GM19467 (cell line): ENCODE measurements at regions not wholly inside any gene's neighbourhood (a gene's known extent, or its start where the extent isn't known, plus 50 kb on each side); places are given as distances from the start of the nearest gene placed in this dataset.
"Not testable (repeated sequence)": the region's sequence is repeated elsewhere in the genome, so short reads cannot be mapped to it uniquely, and the experiment has no call there.

Experiments used
- ATAC-seq: cut with Tn5 transposase; IDR thresholded peaks from one replicate; pipeline ENCODE4 v1.9.1; 2021; ENCODE audit warnings: mild to moderate bottlenecking, moderate library complexity; ENCODE audit not compliant: unreplicated experiment

- no peak for ATAC-seq
Observed at GRCh38 chr12:13367973-13368372, 171.4 kb downstream of the EMP1 start.

- ATAC-seq, result no peak
Observed at GRCh38 chr12:13365748-13366366, 169.3 kb downstream of the EMP1 start.

- no peak for ATAC-seq
Observed at GRCh38 chr12:13362260-13362841, 165.8 kb downstream of the EMP1 start.

- no peak for ATAC-seq
Observed at GRCh38 chr12:13359636-13360035, 163.1 kb downstream of the EMP1 start.

GRCh38 chr12:13358391-13358905 lies 161.9 kb downstream of the EMP1 start:
- no peak for ATAC-seq

GRCh38 chr12:13350946-13351345 lies 154.4 kb downstream of the EMP1 start:
- ATAC-seq, result no peak

- no peak for ATAC-seq
Observed at GRCh38 chr12:13350381-13350780, 153.9 kb downstream of the EMP1 start.

GRCh38 chr12:13348464-13348863 lies 151.9 kb downstream of the EMP1 start:
- no peak for ATAC-seq

GRCh38 chr12:13347241-13348043 lies 150.9 kb downstream of the EMP1 start:
- no peak for ATAC-seq

GRCh38 chr12:13345722-13346121 lies 149.2 kb downstream of the EMP1 start:
- no peak for ATAC-seq

GRCh38 chr12:13343375-13343774 lies 146.8 kb downstream of the EMP1 start:
- no peak for ATAC-seq

GRCh38 chr12:13342971-13343370 lies 146.4 kb downstream of the EMP1 start:
- no peak for ATAC-seq

GRCh38 chr12:13340149-13340548 lies 143.6 kb downstream of the EMP1 start:
- ATAC-seq, result no peak

GRCh38 chr12:13339538-13339937 lies 143.0 kb downstream of the EMP1 start:
- ATAC-seq, result no peak

- no peak for ATAC-seq
Observed at GRCh38 chr12:13339091-13339490, 142.6 kb downstream of the EMP1 start.

- no peak for ATAC-seq
Observed at GRCh38 chr12:13337791-13338190, 141.3 kb downstream of the EMP1 start.

- ATAC-seq, result no peak
Observed at GRCh38 chr12:13336216-13336615, 139.7 kb downstream of the EMP1 start.

- no peak for ATAC-seq
Observed at GRCh38 chr12:13328535-13328934, 132.0 kb downstream of the EMP1 start.

GRCh38 chr12:13326076-13326475 lies 129.6 kb downstream of the EMP1 start:
- ATAC-seq, result no peak

- not testable (repeated sequence) for ATAC-seq
Observed at GRCh38 chr12:13325037-13325436, 128.5 kb downstream of the EMP1 start.

- ATAC-seq, result no peak
Observed at GRCh38 chr12:13318231-13319015, 121.9 kb downstream of the EMP1 start.
